ENCODE measurements at regions not wholly inside any gene's neighbourhood (a gene's known extent, or its start where the extent isn't known, plus 50 kb on each side); places are given as distances from the start of the nearest gene placed in this dataset.
"Not testable (repeated sequence)": the region's sequence is repeated elsewhere in the genome, so short reads cannot be mapped to it uniquely, and the experiment has no call there.

DNA sequence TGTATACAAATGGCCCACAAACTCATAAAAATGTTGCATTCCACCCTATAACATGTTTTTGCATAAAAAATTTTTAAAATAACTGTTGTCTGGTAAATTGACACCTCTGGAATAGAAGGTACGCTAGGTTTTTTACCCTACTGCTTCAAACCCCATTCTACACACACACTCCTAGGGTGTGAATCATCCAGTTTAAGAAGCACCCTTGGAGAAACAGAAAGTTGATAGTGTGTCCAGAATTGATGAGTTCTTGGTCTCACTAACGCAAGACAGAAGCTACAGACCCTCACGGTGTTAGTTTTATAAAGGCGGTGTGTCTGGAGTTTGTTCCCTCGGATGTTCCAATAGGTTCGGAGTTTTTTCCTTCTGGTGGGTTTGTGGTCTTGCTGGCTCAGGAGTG is 158.5 kb downstream of the KLRB1 start:
- BruUV-seq (replicated peaks) = no TSS peak
- no peaks in the 10 kb centered on the region for H4K20me1 ChIP-seq (ENCODE audit: insufficient read depth)
- H3K9me3 ChIP-seq (ENCODE audit: insufficient read depth, low read depth) = no peaks in the 10 kb centered on the region
- H3K4me2 ChIP-seq = peak overlapping the region; percentile 91
- no peaks in the 10 kb centered on the region for H3K9me2 ChIP-seq (ENCODE audit: insufficient read depth)
- peak; percentile 16 to 35 for DNase-seq
- no peaks in the 10 kb centered on the region for H3F3A ChIP-seq (ENCODE audit: insufficient read depth, low read depth)
- H2AFZ ChIP-seq = peak overlapping the region; percentile 74
- intact Hi-C loops (cut with micrococcal nuclease; ENCODE audit: unreplicated experiment) = no loop called here
- H3K4me1 ChIP-seq (replicated peaks; ENCODE audit: insufficient read depth) = no peaks in the 10 kb centered on the region
- TF ChIP-seq EZH2 (IDR thresholded peaks at IDR 0.05; ENCODE audit: low read depth) = no peak
- TF ChIP-seq, protein P1, sequence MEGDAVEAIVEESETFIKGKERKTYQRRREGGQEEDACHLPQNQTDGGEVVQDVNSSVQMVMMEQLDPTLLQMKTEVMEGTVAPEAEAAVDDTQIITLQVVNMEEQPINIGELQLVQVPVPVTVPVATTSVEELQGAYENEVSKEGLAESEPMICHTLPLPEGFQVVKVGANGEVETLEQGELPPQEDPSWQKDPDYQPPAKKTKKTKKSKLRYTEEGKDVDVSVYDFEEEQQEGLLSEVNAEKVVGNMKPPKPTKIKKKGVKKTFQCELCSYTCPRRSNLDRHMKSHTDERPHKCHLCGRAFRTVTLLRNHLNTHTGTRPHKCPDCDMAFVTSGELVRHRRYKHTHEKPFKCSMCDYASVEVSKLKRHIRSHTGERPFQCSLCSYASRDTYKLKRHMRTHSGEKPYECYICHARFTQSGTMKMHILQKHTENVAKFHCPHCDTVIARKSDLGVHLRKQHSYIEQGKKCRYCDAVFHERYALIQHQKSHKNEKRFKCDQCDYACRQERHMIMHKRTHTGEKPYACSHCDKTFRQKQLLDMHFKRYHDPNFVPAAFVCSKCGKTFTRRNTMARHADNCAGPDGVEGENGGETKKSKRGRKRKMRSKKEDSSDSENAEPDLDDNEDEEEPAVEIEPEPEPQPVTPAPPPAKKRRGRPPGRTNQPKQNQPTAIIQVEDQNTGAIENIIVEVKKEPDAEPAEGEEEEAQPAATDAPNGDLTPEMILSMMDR (conservative IDR thresholded peaks at IDR 0.05) = no peak
- ChIA-PET POLR2A (ENCODE audit: unreplicated experiment) (interaction anchor here (0.6 to 0.9 kb wide), 3 partner anchors 130 to 766 kb away, joined by 3 to 5 read pairs (median 3); no protein-coding TSS in a partner anchor), CTCF (no interaction called here)
- H3K36me3 ChIP-seq (ENCODE audit: low read depth) = no peaks in the 10 kb centered on the region
- H3K79me2 ChIP-seq (ENCODE audit: low read depth) = peaks cover 5% of the 10 kb centered on the region; the same call in 1 of the 2 replicates
- H3K27ac ChIP-seq = 0 out of 2 replicates have a peak overlapping the region, but pooled peaks have one; percentile 25
- H3K27me3 ChIP-seq (ENCODE audit: insufficient read depth, low read depth) = no peaks in the 10 kb centered on the region
- H3K4me3 ChIP-seq = peak overlapping the region; percentile 75

DNA sequence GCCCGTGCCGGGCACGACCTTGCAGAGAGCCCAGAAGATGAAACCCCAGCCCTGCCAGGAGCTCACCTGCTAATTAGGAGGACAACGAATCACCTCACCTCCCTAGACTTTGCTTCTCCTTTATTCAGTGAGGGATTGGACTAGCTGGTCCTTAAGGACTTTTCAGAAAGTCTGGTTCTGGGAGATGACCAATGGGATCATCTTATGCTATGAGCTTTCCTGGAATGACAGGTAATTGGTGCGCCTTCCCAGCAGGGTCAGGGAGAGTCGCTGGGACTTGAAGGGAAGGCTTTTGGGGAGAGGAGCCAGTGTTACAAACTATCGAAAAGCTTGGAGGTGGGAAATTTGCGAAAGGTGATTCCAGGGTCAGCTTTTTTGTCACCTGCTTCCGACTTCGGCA is 159.1 kb downstream of the KLRB1 start:
- H3K4me1 ChIP-seq (replicated peaks; ENCODE audit: insufficient read depth); H4K20me1 ChIP-seq (ENCODE audit: insufficient read depth); CTCF ChIA-PET; H3K9me3 ChIP-seq (ENCODE audit: insufficient read depth, low read depth); H3K79me2 ChIP-seq (ENCODE audit: low read depth); intact Hi-C loops (cut with micrococcal nuclease; ENCODE audit: unreplicated experiment); H3K9me2 ChIP-seq (ENCODE audit: insufficient read depth); H3F3A ChIP-seq (ENCODE audit: insufficient read depth, low read depth); H3K36me3 ChIP-seq (ENCODE audit: low read depth); H3K27me3 ChIP-seq (ENCODE audit: insufficient read depth, low read depth): not testable (repeated sequence)
- Histone ChIP-seq H2AFZ (peak overlapping the region; percentile 74), H3K4me2 (peak overlapping the region; percentile 91), H3K27ac (peak overlapping the region; percentile 25; the same call in 1 of the 2 replicates), H3K4me3 (peak overlapping the region; percentile 75)
- TSS peak; percentile 62 for BruUV-seq (replicated peaks)
- peak; percentile 55 to 66 for DNase-seq
- POLR2A ChIA-PET (ENCODE audit: unreplicated experiment) = interaction anchor here (0.7 kb wide), 1 partner anchor 680 kb away, joined by 5 read pairs; no protein-coding TSS in a partner anchor

DNA sequence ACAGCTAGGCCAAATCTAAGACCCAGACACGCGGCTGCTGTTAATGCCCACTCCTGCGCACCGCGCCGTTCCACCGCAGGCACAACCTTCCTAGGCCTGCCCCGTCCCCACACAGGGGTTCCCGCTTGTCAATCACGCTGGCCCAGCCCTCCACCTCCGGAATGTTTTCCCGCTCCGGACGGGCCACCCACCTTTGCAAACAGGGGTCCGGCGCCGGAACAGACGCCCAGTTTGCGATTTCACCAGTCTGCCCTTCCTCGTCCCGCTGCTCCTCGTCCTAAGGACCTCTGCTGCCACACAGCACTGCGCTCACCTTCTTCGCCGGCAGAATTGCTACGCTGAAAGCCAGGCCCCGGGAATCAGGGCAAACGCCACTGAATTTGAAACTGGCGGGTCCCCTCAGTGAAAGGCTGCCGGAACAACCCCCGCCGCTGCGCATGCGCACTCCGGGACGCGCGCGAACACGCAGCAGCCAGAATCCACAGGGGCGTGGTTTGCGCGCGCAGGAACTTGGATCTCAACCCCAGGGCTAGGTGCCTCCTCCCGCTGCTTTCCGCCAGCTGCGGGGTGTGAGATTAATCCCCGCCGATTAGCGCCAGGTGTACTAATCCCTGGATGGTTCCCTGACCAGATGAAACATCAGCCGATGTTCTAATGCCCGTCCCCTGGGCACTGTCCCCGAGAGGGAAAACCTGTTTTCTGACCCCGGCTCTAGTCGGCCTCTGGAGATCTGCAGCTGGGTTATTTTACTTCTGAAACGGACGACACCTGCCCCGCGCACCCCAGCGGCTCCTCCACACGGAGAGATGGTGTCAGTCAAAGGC is 159.7 kb downstream of the KLRB1 start:
- peak overlapping the region; percentile 91 for H3K4me2 ChIP-seq
- H3K9me3 ChIP-seq (ENCODE audit: insufficient read depth, low read depth); H3K9me2 ChIP-seq (ENCODE audit: insufficient read depth); H3K79me2 ChIP-seq (ENCODE audit: low read depth); H4K20me1 ChIP-seq (ENCODE audit: insufficient read depth); BruUV-seq (replicated peaks); H3K4me1 ChIP-seq (replicated peaks; ENCODE audit: insufficient read depth); H3F3A ChIP-seq (ENCODE audit: insufficient read depth, low read depth); intact Hi-C loops (cut with micrococcal nuclease; ENCODE audit: unreplicated experiment); CTCF ChIA-PET; H3K36me3 ChIP-seq (ENCODE audit: low read depth); H3K27me3 ChIP-seq (ENCODE audit: insufficient read depth, low read depth): not testable (repeated sequence)
- POLR2A ChIA-PET (ENCODE audit: unreplicated experiment) = interaction anchor here (0.7 kb wide), 1 partner anchor 681 kb away, joined by 5 read pairs; no protein-coding TSS in a partner anchor
- H3K27ac ChIP-seq = peak overlapping the region; percentile 25; the same call in 1 of the 2 replicates
- peak overlapping the region; percentile 75 for H3K4me3 ChIP-seq
- DNase-seq = peak; percentile 77 to 96
- peak overlapping the region; percentile 45; the same call in 1 of the 2 replicates for H2AFZ ChIP-seq

DNA sequence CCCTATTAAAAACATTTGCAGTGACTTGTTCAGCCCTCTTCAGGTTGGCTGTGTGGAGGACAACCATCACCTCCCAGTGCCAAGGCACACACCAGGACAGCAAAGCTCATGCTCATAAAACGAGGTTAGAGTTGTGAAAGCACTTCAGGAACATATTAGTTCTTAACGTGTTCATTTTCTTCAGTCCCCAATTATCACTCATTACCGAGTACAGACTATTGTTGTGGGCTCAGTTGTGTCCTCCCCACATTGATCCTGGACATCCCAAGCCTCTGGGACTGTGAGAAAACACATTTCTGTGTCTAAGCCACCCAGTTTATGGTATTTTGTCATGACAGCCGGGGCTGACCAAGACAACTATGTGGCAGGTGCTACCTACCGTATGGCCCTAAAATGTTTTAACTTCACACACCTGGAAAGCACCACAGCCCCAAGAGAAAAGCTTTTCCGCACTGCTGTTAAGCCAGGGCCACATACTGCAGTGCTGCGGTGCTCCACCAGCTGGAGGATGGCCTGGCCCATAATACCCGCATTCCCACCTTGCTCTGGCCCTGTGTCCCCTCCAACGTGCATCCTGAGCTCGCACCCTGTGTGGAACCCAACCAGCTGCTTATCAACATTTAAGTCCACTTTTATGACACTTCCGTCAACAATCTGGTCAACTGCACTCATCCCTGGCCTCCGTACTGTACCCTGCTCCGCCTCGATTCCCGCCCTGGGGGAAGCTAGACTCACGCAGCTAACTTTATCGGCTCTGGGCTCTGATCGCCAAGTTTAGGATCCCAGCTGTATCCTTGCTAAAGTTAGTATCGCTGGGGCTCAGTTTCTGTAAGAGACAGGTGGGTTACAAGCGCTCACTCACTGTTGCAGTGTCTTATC is 160.6 kb downstream of the KLRB1 start:
- H3K79me2 ChIP-seq (ENCODE audit: low read depth); H3K36me3 ChIP-seq (ENCODE audit: low read depth); CTCF ChIA-PET; intact Hi-C loops (cut with micrococcal nuclease; ENCODE audit: unreplicated experiment); H4K20me1 ChIP-seq (ENCODE audit: insufficient read depth); DNase-seq; H3F3A ChIP-seq (ENCODE audit: insufficient read depth, low read depth); H3K4me1 ChIP-seq (replicated peaks; ENCODE audit: insufficient read depth); H2AFZ ChIP-seq; H3K27ac ChIP-seq; H3K9me2 ChIP-seq (ENCODE audit: insufficient read depth); POLR2A ChIA-PET (ENCODE audit: unreplicated experiment); H3K9me3 ChIP-seq (ENCODE audit: insufficient read depth, low read depth); BruUV-seq (replicated peaks); H3K27me3 ChIP-seq (ENCODE audit: insufficient read depth, low read depth): not testable (repeated sequence)
- Histone ChIP-seq H3K4me3 (peak overlapping the region; percentile 50; the same call in 1 of the 2 replicates), H3K4me2 (peak overlapping the region; percentile 67)

DNA sequence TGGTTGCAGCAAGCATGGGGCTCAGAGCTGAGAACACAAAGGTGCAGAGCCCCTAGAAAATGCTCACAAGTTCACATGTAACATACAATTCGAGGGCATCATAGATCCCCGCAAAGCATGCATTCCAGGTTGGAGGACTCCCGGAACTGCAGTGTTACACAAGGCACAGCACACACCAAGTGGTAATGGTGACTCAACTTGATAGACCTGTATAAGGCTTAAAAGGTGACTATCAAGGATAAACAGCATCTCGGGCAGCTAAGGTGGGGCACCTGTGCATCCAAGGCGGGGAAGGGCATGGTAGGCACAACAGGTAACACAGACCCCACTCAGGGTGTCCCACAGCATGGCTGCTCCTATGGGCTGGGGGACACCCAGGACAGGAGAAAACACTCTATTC is 167.3 kb downstream of the KLRB1 start:
- BruUV-seq (replicated peaks); POLR2A ChIA-PET (ENCODE audit: unreplicated experiment); H3K9me2 ChIP-seq (ENCODE audit: insufficient read depth); H2AFZ ChIP-seq; H3K4me2 ChIP-seq; CTCF ChIA-PET; H4K20me1 ChIP-seq (ENCODE audit: insufficient read depth); H3K4me1 ChIP-seq (replicated peaks; ENCODE audit: insufficient read depth); intact Hi-C loops (cut with micrococcal nuclease; ENCODE audit: unreplicated experiment); H3K4me3 ChIP-seq; H3K27me3 ChIP-seq (ENCODE audit: insufficient read depth, low read depth); H3K9me3 ChIP-seq (ENCODE audit: insufficient read depth, low read depth); H3F3A ChIP-seq (ENCODE audit: insufficient read depth, low read depth); H3K27ac ChIP-seq; DNase-seq; H3K36me3 ChIP-seq (ENCODE audit: low read depth); H3K79me2 ChIP-seq (ENCODE audit: low read depth): not testable (repeated sequence)

DNA sequence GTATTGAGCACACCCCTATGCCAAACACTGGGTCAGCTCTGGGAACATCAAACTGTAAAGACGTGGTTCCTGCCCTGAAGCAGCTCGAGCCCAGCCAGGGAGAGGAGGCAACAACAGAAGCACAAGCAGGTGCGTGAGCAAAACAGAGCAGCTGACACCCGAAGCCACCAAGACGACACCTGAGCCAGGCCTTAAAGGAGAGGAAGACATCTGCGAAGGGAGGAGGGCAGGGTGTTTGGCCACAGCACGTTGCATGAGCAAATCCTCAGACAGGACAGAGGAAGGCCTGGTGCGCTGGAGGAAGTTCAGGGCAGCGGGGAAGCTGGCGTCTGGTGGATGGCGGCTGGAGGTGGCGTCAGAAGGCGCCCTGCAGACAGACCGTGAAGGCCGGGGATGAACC is 172.0 kb downstream of the KLRB1 start:
- H3K27me3 ChIP-seq (ENCODE audit: insufficient read depth, low read depth); CTCF ChIA-PET; H3K9me3 ChIP-seq (ENCODE audit: insufficient read depth, low read depth); H3K4me3 ChIP-seq; H3K4me2 ChIP-seq; H4K20me1 ChIP-seq (ENCODE audit: insufficient read depth); intact Hi-C loops (cut with micrococcal nuclease; ENCODE audit: unreplicated experiment); H2AFZ ChIP-seq; H3K9me2 ChIP-seq (ENCODE audit: insufficient read depth); BruUV-seq (replicated peaks); H3F3A ChIP-seq (ENCODE audit: insufficient read depth, low read depth); H3K79me2 ChIP-seq (ENCODE audit: low read depth); H3K4me1 ChIP-seq (replicated peaks; ENCODE audit: insufficient read depth); H3K36me3 ChIP-seq (ENCODE audit: low read depth); H3K27ac ChIP-seq; DNase-seq; POLR2A ChIA-PET (ENCODE audit: unreplicated experiment): not testable (repeated sequence)
